Ishikawa (cell line): ENCODE measurements at regions not wholly inside any gene's neighbourhood (a gene's known extent, or its start where the extent isn't known, plus 50 kb on each side); places are given as distances from the start of the nearest gene placed in this dataset.

Experiments used
- CEBPB ChIP-seq: IDR thresholded peaks from 2 replicates; pipeline ENCODE4 v1.6.1; 2012
- NFIC ChIP-seq: IDR thresholded peaks from 2 replicates; pipeline ENCODE4 v1.6.1; 2012
- RAD21 ChIP-seq: IDR thresholded peaks from 2 replicates; pipeline ENCODE4 v1.6.1; 2012; ENCODE audit warnings: low read depth
- TAF1 ChIP-seq: IDR thresholded peaks from 2 replicates; pipeline ENCODE4 v1.6.1; 2012; ENCODE audit warnings: low read depth, mild to moderate bottlenecking
- TCF12 ChIP-seq: IDR thresholded peaks from 2 replicates; pipeline ENCODE4 v1.6.1; 2012; ENCODE audit warnings: low read depth
- TEAD4 ChIP-seq: IDR thresholded peaks from 2 replicates; pipeline ENCODE4 v1.6.1; 2012
- TF ChIP-seq, protein P1 (sequence below): IDR thresholded peaks from 2 replicates; pipeline ENCODE4 v1.6.1; 2012; ENCODE audit warnings: low read depth, mild to moderate bottlenecking

DNA sequence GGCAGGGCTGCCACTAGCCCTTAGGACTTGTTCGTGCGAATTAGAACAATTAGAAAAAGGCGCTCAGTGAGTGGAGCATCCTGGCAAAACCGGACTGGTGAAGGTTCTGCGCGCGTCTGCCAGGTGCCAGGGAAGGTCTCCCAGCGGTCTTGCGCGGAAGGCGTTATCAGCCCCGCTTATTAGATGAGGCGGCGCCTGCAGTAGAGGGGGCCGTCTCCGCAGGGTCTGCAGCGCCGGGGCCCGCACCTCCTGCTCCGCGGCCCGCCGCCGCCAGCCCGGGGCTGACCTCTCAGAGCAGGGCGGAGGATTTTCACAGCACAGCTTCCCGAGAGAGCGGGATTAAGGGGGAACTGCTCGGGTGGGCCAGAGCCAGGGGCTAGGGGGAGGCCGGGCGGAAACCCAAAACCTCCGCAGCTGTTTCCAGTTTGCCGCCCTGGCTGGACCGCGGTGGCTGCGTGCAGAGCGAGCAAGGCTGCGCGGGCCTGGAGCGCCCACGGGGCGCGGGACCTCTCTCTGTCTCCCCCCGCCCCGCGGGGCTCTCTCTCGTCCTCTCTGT lies 155.2 kb downstream of the FOXD2 start:
- no peak for TF ChIP-seq CEBPB
- TF ChIP-seq RAD21, result no peak
- TF ChIP-seq TEAD4, result no peak
- no peak for TF ChIP-seq TAF1
- no peak for TF ChIP-seq NFIC
- TF ChIP-seq, protein P1, sequence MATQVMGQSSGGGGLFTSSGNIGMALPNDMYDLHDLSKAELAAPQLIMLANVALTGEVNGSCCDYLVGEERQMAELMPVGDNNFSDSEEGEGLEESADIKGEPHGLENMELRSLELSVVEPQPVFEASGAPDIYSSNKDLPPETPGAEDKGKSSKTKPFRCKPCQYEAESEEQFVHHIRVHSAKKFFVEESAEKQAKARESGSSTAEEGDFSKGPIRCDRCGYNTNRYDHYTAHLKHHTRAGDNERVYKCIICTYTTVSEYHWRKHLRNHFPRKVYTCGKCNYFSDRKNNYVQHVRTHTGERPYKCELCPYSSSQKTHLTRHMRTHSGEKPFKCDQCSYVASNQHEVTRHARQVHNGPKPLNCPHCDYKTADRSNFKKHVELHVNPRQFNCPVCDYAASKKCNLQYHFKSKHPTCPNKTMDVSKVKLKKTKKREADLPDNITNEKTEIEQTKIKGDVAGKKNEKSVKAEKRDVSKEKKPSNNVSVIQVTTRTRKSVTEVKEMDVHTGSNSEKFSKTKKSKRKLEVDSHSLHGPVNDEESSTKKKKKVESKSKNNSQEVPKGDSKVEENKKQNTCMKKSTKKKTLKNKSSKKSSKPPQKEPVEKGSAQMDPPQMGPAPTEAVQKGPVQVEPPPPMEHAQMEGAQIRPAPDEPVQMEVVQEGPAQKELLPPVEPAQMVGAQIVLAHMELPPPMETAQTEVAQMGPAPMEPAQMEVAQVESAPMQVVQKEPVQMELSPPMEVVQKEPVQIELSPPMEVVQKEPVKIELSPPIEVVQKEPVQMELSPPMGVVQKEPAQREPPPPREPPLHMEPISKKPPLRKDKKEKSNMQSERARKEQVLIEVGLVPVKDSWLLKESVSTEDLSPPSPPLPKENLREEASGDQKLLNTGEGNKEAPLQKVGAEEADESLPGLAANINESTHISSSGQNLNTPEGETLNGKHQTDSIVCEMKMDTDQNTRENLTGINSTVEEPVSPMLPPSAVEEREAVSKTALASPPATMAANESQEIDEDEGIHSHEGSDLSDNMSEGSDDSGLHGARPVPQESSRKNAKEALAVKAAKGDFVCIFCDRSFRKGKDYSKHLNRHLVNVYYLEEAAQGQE, result no peak
- TF ChIP-seq TCF12, result no peak
